K562 (cell line): ENCODE measurements at regions not wholly inside any gene's neighbourhood (a gene's known extent, or its start where the extent isn't known, plus 50 kb on each side); places are given as distances from the start of the nearest gene placed in this dataset.

Experiments used
- ATAC-seq: fragments of 200-7000 bp; cut with Tn5 transposase; 3 replicates; pipeline ENCODE4 v1.9.1; 2020; ENCODE audit warnings: moderate library complexity
- BruUV-seq: library from RNA; stranded (reverse); fragments of 400-500 nt; replicated peaks from 2 replicates; lab custom pipeline; 2021; lab: Mats Ljungman, UMichigan
- CTCF ChIA-PET: fragments of 300-600 bp; formaldehyde crosslinking; extraction: SDS; loops from one replicate; lab custom pipeline; 2021; ENCODE audit warnings: low intra/inter-chr PET ratio; lab: Yijun Ruan, JAX
- POLR2A ChIA-PET: fragments of 300-600, 350-650 bp; sonication (Branson Sonifier 250); formaldehyde crosslinking; extraction: SDS; loops from one replicate; lab custom pipeline; 2021; ENCODE audit warnings: antibody characterized with exemption, inconsistent platforms; lab: Yijun Ruan, JAX
- DNase-seq, 4 experiments: peaks; one replicate each; pipeline versions ENCODE4 v3.0.0 to v3.0.0-alpha.2; 2011 to 2018; ENCODE audit warnings: low spot score in 3 of 4, mixed read lengths in 3 of 4; ENCODE audit errors: extremely low read depth in 1 of 4
- FAIRE-seq: peaks from 2 replicates; lab custom pipeline; 2011; peaks lifted over from hg19 to GRCh38; lab: Jason Lieb, UNC
- H2AFZ ChIP-seq: 2 replicates; pipeline ENCODE4 v1.6.0; 2011; ENCODE audit warnings: low read depth, low read length, control low read depth, inconsistent platforms
- H3K27ac ChIP-seq: fragments of 200-600 bp; 3 replicates; pipeline ENCODE4 v1.8.0; 2011; ENCODE audit warnings: low read depth, mild to moderate bottlenecking, control low read depth, inconsistent platforms, low read length, moderate library complexity, mixed read lengths; ENCODE audit errors: extremely low read depth
- H3K27me3 ChIP-seq, 2 experiments: fragments of 300-600 bp in 1 of 2; 2 replicates in 1 of 2; 3 replicates in 1 of 2; pipeline versions ENCODE4 v1.6.0 to v1.8.0; 2011; ENCODE audit warnings: inconsistent platforms in 2 of 2, low read length in 2 of 2, mild to moderate bottlenecking in 1 of 2, mixed read lengths in 1 of 2, moderate library complexity in 1 of 2; ENCODE audit not compliant: control insufficient read depth in 2 of 2, insufficient read depth in 2 of 2
- H3K36me3 ChIP-seq: fragments of 300-600 bp; 3 replicates; pipeline ENCODE4 v1.8.0; 2011; ENCODE audit warnings: mild to moderate bottlenecking, low read length, inconsistent platforms; ENCODE audit not compliant: control insufficient read depth, insufficient read depth
- H3K4me1 ChIP-seq, 2 experiments: fragments of 200-600 bp in 1 of 2; replicated peaks in 1 of 2; 2 replicates in 1 of 2; 3 replicates in 1 of 2; pipeline versions ENCODE4 v1.5.1 to v1.8.0; 2011; ENCODE audit warnings: inconsistent platforms in 2 of 2, low read length in 2 of 2, mild to moderate bottlenecking in 1 of 2, mixed read lengths in 1 of 2, moderate library complexity in 1 of 2; ENCODE audit not compliant: control insufficient read depth in 2 of 2, insufficient read depth in 2 of 2
- H3K4me2 ChIP-seq: 2 replicates; pipeline ENCODE4 v1.6.1; 2011; ENCODE audit warnings: low read length, control low read depth, inconsistent platforms, mixed read lengths; ENCODE audit not compliant: insufficient read depth
- H3K4me3 ChIP-seq: fragments of 200-600 bp; sonication (generic), shearing (Covaris generic); 2 replicates; pipeline ENCODE4 v1.5.1; 2016; ENCODE audit warnings: control low read depth, inconsistent platforms
- H3K79me2 ChIP-seq: fragments of 200-600 bp; 3 replicates; pipeline ENCODE4 v1.8.0; 2011; ENCODE audit warnings: low read length, inconsistent platforms; ENCODE audit not compliant: control insufficient read depth, insufficient read depth
- H3K9ac ChIP-seq, 2 experiments: 2 replicates each; pipeline versions ENCODE4 v1.6.0 to v1.6.1; 2011; ENCODE audit warnings: low read depth in 2 of 2, low read length in 2 of 2, control low read depth in 1 of 2, inconsistent platforms in 1 of 2, mild to moderate bottlenecking in 1 of 2, mixed read lengths in 1 of 2; ENCODE audit not compliant: insufficient read depth in 1 of 2
- H3K9me1 ChIP-seq: one replicate; pipeline ENCODE4 v1.6.0; 2011; ENCODE audit warnings: inconsistent platforms, mild to moderate bottlenecking, low read length, moderate library complexity; ENCODE audit not compliant: control insufficient read depth, insufficient read depth
- H3K9me3 ChIP-seq: replicated peaks from 2 replicates; pipeline ENCODE4 v1.5.1; 2011; ENCODE audit warnings: low read depth, low read length, inconsistent platforms; ENCODE audit not compliant: control insufficient read depth, insufficient read depth
- H4K20me1 ChIP-seq: replicated peaks from 2 replicates; pipeline ENCODE4 v1.6.1; 2011; ENCODE audit warnings: low read length, inconsistent platforms, mixed read lengths; ENCODE audit not compliant: control insufficient read depth, insufficient read depth
- CHD2 ChIP-seq: IDR thresholded peaks from 2 replicates; pipeline ENCODE4 v1.6.1; 2011; ENCODE audit warnings: low read depth, low read length
- CREBBP ChIP-seq: IDR thresholded peaks from one replicate; pipeline ENCODE4 v1.6.1; 2012; ENCODE audit warnings: low read depth, mild to moderate bottlenecking, control low read depth, inconsistent platforms, low read length
- HCFC1 ChIP-seq: IDR thresholded peaks from 2 replicates; pipeline ENCODE4 v1.6.1; 2012; ENCODE audit warnings: low read depth, low read length, improper control_type of control experiment
- POLR3G ChIP-seq: IDR thresholded peaks from 2 replicates; pipeline ENCODE4 v1.6.1; 2011; ENCODE audit not compliant: insufficient read length, insufficient replicate concordance; ENCODE audit errors: extremely low read depth
- PRPF4 ChIP-seq: fragments of 200-400 bp; formaldehyde crosslinking; IDR thresholded peaks from one replicate; pipeline ENCODE4 v1.6.1; 2017; ENCODE audit warnings: low read length, low read depth, mild to moderate bottlenecking; ENCODE audit not compliant: insufficient read depth, poor library complexity, severe bottlenecking
- RBM14 ChIP-seq: fragments of 200-400 bp; formaldehyde crosslinking; IDR thresholded peaks from 2 replicates; pipeline ENCODE4 v1.6.1; 2018; ENCODE audit warnings: low read depth, mild to moderate bottlenecking, low read length, moderate library complexity, borderline replicate concordance; ENCODE audit not compliant: insufficient read depth
- ZNF551 ChIP-seq: fragments of 250-450 bp; sonication (Bioruptor Pico); IDR thresholded peaks from 2 replicates; pipeline ENCODE4 v1.5.0; 2021; ENCODE audit warnings: mild to moderate bottlenecking, moderate library complexity
- WGBS: fragments of 100-300 bp; shearing (Covaris generic); methylation state at CpG from one replicate; pipeline ENCODE4 v1.1.6; 2016; ENCODE audit warnings: low coverage, mixed read lengths; ENCODE audit not compliant: insufficient coverage; ENCODE audit errors: missing lambda C conversion rate; 5-methylcytosine and 5-hydroxymethylcytosine counted together
- in situ Hi-C: fragments of 300-500 bp; cut with MboI; formaldehyde crosslinking; loops from 4 replicates; pipeline ENCODE4 v1.15.0; 2018; ENCODE audit warnings: inconsistent platforms, mixed read lengths
- intact Hi-C: fragments of 100-400 bp; cut with micrococcal nuclease; formaldehyde crosslinking; loops from 2 replicates; pipeline ENCODE4 v1.14.2; 2022
- TF ChIP-seq, protein P1 (sequence below): fragments of 250-450 bp; sonication (Bioruptor Pico); IDR thresholded peaks from 2 replicates; pipeline ENCODE4 v1.9.0; 2021; ENCODE audit warnings: mild to moderate bottlenecking

- no peak for TF ChIP-seq CHD2
- TF ChIP-seq PRPF4: no peak
- no peak for TF ChIP-seq POLR3G
- no peak for TF ChIP-seq ZNF551 (CRISPR knock-in tag)
These were observed 873.8 kb downstream of the BRD1 start (continued) for GRCh38 chr22:48953830-48954229.

GRCh38 chr22:48953103-48953720 is 874.5 kb downstream of the BRD1 start:
- DNase-seq: no peak
- TF ChIP-seq HCFC1: no peak
- no peak for TF ChIP-seq CREBBP
- no peak for TF ChIP-seq RBM14
- TF ChIP-seq, protein P1, sequence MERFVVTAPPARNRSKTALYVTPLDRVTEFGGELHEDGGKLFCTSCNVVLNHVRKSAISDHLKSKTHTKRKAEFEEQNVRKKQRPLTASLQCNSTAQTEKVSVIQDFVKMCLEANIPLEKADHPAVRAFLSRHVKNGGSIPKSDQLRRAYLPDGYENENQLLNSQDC: no peak
- WGBS: 0% methylated on average over 9 of the region's 11 CpGs
- H3K9me1 ChIP-seq: no peaks in the 10 kb centered on the region
- H4K20me1 ChIP-seq: no peaks in the 10 kb centered on the region
- intact Hi-C loops (no loop called here), in situ Hi-C loops (no loop called here)
- no peak for ATAC-seq
- ChIA-PET POLR2A (no interaction called here), CTCF (no interaction called here)
- no peak overlapping the region for H3K9ac ChIP-seq
- H3K79me2 ChIP-seq: no peaks in the 10 kb centered on the region
- H3K4me2 ChIP-seq: no peak overlapping the region
- FAIRE-seq: no peak
- H3K27ac ChIP-seq: no peak overlapping the region
- no peak overlapping the region for H3K4me3 ChIP-seq
- H3K27me3 ChIP-seq: no peaks in the 10 kb centered on the region; a peak in 1 of 5 replicates
- no peaks in the 10 kb centered on the region for H3K36me3 ChIP-seq
- BruUV-seq: no TSS peak
- H3K4me1 ChIP-seq: no peaks in the 10 kb centered on the region
- H2AFZ ChIP-seq: no peak overlapping the region
- no peaks in the 10 kb centered on the region for H3K9me3 ChIP-seq
